GM12875 (cell line): ENCODE measurements at regions not wholly inside any gene's neighbourhood (a gene's known extent, or its start where the extent isn't known, plus 50 kb on each side); places are given as distances from the start of the nearest gene placed in this dataset.

Experiments
- H3K4me3 ChIP-seq: one replicate; pipeline ENCODE4 v1.5.1; 2011; ENCODE audit warnings: low read depth, low read length, control low read depth
- TF ChIP-seq, protein P1 (sequence below): IDR thresholded peaks from 2 replicates; pipeline ENCODE4 v1.5.1; 2011; ENCODE audit warnings: low read depth, mild to moderate bottlenecking, control low read depth, inconsistent platforms, low read length, moderate library complexity, borderline replicate concordance; ENCODE audit not compliant: insufficient read depth

GRCh38 chr1:217182992-217183391, 447.9 kb downstream of the GPATCH2 start:
- TF ChIP-seq, protein P1, sequence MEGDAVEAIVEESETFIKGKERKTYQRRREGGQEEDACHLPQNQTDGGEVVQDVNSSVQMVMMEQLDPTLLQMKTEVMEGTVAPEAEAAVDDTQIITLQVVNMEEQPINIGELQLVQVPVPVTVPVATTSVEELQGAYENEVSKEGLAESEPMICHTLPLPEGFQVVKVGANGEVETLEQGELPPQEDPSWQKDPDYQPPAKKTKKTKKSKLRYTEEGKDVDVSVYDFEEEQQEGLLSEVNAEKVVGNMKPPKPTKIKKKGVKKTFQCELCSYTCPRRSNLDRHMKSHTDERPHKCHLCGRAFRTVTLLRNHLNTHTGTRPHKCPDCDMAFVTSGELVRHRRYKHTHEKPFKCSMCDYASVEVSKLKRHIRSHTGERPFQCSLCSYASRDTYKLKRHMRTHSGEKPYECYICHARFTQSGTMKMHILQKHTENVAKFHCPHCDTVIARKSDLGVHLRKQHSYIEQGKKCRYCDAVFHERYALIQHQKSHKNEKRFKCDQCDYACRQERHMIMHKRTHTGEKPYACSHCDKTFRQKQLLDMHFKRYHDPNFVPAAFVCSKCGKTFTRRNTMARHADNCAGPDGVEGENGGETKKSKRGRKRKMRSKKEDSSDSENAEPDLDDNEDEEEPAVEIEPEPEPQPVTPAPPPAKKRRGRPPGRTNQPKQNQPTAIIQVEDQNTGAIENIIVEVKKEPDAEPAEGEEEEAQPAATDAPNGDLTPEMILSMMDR: no peak
- H3K4me3 ChIP-seq: no peak overlapping the region

GRCh38 chr1:217181756-217182155, 449.1 kb downstream of the GPATCH2 start:
- H3K4me3 ChIP-seq: no peak overlapping the region
- TF ChIP-seq, protein P1: no peak

DNA sequence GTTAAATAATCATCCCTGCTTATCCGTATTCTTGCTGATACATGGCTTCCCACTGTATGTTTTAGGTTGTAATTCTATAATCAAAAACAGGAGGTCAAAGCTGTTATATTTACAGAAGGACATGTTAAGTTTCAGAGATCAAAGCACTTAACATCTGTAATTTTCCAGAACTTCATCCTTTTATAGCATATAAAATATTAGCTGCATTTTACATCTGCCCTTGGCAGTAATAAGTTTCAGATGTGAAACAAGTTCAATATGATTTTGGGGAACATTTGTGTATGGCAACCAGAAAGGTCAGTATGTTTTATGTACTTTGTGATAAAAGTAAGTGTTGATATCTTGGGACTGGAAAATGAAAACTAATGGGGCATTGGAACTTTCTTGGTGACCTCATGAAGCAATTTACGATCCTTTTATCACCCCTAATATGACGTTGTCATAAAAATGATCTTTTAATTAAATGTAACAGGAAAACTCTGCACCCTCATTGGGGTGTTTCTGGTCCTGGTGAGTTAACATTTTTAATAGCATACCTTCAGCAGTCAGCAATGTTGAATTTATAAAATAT, 449.6 kb downstream of the GPATCH2 start:
- TF ChIP-seq, protein P1: no peak
- no peak overlapping the region for H3K4me3 ChIP-seq

- TF ChIP-seq, protein P1: no peak
- no peak overlapping the region for H3K4me3 ChIP-seq
These were observed 450.4 kb downstream of the GPATCH2 start for GRCh38 chr1:217180443-217180842.

DNA sequence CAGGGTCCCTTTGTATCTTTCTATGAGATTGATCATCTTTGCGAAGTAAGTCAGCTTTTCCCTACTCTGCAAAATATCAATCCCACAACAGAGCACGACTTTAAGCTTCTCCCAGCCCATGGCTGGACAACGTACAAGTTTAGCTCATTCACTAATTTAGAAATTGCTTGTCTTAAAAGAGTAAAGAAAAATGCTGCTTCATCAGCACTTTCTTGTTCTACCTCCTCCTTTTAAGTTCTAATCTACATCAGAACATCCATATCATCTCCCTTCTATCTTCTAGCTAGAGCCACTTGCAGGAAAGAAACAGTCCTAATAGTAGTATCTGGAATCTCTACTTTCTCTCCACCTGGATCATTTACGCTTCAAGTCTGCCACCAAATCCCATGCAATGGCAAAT, 441.2 kb upstream of the ESRRG start:
- TF ChIP-seq, protein P1: no peak
- H3K4me3 ChIP-seq: no peak overlapping the region

DNA sequence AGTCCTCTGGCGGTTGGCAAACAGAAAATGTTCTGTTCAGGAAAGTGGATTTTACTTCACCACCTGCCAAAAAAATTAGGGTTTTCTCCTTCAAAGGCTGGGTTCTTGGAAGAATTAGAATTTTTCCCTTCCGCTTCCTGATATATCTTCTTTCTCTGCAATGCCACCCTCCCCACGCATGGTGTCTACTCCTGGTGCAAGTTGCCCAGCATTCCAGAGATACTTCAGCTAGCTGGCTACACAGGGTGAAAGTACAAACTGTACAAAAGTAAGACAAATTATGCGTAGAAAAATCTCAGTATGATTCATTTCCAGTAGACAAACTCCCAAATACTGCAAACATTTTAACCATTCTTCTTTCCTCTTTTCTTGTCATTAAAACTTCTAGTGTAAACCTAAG, 430.1 kb upstream of the ESRRG start:
- TF ChIP-seq, protein P1: no peak
- H3K4me3 ChIP-seq: no peak overlapping the region

DNA sequence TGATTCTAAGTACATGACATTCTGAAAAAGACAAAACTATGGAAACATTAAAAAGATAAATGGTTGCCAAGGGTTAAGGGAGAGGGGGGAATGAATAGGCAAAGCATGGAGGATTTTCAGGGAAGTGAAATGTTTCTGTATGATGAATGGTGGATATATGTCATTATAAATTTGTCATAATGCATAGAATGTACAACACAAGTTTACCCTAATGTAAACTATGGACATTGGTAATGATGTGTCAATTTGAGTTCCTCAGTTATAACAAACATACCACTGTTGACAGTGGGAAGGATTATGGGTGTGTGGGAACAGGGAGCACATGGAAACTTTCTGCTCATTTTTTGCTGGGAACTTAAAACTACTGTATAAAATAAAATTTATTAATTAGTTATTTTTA, 427.1 kb upstream of the ESRRG start:
- no peak overlapping the region for H3K4me3 ChIP-seq
- TF ChIP-seq, protein P1: no peak
